GM18508 (cell line): ENCODE measurements at regions not wholly inside any gene's neighbourhood (a gene's known extent, or its start where the extent isn't known, plus 50 kb on each side); places are given as distances from the start of the nearest gene placed in this dataset.

Experiments
- ATAC-seq: cut with Tn5 transposase; IDR thresholded peaks from one replicate; pipeline ENCODE4 v1.9.1; 2021; ENCODE audit warnings: moderate number of reproducible peaks; ENCODE audit not compliant: insufficient read depth, unreplicated experiment

DNA sequence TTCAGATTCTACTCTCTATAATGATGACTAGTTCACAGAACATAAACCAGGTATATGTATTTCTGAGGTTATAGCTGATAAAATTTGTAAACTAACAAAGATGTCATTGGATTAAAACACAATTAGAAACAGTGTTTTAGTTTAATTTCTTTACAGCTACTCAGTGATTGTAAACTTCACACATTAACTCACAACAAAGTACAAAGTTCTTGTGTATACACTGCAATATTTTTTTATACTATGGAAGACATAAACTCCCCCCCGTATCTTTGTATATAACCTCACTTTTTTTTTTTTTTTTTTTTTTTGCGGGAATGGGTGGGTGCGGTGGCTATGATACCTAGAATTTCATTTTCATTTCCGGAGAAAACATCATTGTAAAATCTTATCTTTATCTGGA, 1043.2 kb downstream of the PCDH18 start:
- ATAC-seq: no peak

DNA sequence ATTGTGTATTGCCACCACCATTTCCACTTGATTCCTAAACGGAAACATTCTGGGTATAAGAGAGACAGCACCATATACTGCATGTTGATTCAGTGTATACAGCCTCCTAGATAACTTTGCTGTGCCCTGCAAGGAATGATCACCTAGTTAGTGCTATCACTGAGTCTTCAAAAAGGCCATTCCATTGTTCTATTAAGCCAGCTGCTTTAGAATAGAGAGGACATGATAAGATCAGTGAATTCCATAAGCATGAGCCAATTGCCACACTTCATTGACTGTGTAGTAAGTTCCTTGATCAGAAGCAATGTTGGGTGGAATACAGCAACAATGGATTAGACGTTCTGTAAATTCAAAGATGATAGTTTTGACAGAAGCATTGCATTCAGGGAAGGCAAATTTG, 1047.3 kb downstream of the PCDH18 start:
- no peak for ATAC-seq

DNA sequence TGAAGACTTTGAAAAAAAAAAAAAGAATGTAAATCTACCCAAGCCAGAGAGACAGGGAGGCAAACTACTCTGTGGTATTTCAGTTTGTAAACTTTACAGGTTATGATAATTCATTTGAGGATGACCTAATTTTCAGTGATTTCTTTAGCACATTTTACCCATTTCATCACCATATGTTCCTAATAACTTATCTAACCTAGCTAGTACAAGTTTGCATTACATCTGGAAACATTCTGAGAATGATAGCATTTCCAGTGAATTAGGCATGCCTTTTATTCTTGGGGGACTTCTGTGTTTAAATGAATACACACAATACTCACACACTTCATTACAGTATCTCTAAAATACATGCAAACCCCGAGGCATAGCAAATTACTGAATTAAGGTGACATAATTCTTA, 1055.5 kb downstream of the PCDH18 start:
- no peak for ATAC-seq

DNA sequence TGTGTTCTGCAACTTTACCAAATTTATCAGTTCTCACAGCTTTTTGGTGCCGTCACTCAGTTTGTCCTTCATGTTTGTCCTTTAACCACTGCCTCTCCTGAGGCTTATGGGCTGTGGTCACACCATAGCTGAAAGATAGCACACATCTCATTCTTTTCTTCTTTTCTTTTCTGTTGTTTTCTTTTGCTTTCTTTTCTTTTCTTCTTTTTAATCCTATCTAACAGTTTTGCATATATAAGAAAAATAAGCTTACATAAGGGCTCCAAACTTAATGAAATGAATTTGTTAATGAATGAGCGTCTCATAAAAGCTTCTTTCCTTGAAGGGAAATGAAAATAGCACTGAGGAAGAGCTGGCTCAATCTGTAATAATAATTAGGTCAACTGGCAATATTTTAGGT, 1061.2 kb downstream of the PCDH18 start:
- no peak for ATAC-seq

DNA sequence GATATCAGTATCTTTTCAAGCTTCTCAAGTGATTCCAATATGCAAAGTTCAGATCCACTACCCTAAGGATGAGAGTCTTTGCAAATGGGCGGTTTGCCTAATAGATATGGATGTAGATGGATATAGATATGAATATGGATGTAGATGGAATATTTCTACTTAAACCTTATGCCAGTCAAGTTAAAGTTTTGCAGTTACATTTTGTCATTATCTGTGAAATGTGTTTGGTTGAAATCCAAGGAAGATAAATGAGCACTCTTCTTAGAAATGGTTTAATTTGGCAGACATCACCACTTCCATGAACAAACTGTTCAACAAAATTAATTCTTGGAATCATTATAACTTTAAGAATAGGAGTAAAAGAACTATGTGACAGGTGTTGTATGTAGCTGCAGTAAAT, 1066.6 kb downstream of the PCDH18 start:
- ATAC-seq: no peak

DNA sequence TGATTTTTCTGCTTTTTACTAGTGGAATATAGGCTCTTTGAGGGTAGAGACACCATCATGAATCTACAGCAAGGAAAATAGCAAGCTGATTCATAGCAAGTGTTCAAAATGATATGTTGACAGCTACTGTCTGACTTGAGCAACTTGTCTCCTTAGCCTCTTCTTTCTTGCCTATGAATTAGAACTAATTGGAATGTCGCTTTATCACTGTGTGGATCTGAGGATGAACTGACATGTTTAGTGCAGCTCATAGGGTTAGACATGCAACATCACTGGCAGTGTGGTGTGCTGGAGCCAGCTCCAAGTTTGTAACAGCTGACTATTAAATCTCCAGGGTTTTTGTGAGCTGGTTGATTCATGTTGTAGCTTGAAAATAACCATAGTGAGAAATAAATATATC, 1068.4 kb downstream of the PCDH18 start:
- ATAC-seq: no peak

DNA sequence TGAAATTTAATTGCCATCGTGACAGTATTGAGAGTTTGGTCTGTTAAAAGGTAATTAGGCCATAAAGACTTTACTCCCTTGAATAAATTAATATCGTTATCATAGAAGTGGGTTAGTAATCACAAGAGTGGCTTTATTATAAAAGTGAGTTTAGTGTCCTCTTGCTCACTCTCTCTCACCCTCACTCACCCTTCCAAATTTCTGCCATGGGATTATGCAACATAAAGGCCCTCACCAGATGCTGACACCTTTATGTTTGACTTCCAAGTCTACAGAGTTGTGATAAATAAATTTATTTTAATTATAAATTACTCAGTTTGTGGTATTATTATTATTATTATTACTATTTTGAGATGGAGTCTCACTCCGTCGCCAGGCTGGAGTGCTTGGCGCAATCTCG, 1070.8 kb downstream of the PCDH18 start:
- ATAC-seq: no peak

DNA sequence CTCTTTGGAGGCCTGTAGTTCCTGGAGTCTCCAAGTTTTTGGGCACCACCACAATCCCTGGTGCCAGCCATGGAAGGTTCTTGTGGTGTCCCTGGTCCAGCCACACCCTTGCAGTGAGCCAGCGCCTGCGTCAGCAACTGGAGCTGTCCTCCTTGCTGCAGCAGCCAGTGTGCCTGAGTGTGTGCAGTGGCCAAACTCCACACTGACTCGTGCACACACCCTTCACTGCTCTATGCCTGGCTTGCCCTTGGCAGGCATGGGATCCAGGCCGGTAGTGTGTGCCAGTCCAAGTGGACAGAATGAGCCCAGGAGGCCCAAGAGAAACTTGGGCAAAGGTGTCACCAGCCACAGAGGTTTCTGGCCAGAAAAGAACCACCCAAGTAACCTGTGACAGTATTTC, 1074.0 kb downstream of the PCDH18 start:
- ATAC-seq: no peak

DNA sequence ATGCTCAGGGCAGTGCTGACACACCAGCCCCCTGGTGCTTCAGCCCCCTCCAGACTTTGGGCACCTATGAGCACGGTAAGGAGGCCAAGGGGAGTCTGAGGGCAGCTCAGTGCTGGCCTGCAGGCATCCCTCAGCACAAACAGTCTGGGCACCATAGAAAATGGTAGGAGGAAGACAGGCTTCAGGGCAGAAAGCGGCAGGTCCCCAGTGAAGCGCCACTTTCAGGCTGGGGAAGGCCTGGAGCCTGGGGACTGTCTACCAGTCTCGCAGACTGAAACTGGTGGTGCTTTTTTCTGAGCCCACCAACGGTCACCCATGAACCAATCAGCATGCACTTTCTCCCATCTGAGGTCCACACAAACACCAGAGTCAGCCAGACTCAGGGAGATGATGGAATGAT, 1074.7 kb downstream of the PCDH18 start:
- no peak for ATAC-seq

DNA sequence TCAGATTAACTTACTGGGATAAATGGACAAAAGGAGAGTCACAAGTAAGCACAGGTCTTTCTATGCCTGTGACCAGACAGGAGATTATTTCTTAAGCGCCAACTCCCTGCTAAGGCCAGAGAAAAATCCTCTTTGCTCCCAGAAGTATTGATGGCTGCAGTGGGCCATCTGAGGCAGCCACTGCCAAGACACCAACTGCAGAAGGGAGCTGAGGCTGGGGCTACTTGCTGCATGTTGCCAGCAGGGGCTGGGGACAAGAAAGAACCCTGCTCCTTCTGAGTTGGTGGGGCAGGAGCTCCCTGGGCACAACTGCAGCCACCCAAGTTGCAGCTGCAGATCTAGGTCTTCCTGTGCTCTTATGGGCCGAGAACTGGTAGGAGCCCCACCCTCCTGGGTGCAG, 1075.3 kb downstream of the PCDH18 start:
- no peak for ATAC-seq

DNA sequence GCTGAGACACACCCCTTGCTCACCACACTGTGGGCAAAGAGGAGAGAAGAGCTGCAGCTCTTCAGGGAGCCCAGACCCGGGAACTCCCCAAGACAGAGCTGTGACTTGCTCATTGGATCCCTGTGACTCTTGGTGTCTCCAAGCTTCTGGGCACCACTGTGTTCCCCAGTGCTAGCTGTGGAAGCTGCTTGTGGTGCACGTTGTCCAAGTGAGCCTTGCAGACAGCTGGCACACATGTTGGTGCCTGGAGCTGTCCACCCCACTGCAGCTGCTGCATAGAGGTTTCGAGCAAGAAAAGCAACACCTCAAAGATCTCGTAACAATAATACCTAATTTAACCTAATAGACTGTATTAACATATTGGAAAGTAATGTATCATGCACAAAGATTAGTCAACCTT, 1089.3 kb downstream of the PCDH18 start:
- no peak for ATAC-seq

DNA sequence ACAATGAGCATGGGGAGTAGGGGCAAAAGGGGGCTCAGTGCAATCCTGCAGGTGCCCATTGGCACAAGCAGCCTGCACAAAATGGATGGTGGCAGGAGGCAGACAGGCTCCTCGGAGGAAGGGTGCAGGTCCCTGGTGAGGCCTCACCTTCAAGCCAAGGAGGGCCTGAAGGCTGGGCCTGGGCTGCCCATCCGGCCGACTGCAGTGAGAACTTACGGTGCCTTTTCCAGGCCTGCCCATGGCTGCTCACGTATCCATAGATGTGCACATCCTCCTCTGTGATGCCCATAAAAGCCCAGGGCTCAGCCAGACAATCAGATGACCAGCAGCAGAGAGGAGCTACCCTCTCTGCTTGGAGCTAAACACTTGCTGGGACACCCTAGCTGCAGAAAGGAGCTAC, 1089.8 kb downstream of the PCDH18 start:
- no peak for ATAC-seq

DNA sequence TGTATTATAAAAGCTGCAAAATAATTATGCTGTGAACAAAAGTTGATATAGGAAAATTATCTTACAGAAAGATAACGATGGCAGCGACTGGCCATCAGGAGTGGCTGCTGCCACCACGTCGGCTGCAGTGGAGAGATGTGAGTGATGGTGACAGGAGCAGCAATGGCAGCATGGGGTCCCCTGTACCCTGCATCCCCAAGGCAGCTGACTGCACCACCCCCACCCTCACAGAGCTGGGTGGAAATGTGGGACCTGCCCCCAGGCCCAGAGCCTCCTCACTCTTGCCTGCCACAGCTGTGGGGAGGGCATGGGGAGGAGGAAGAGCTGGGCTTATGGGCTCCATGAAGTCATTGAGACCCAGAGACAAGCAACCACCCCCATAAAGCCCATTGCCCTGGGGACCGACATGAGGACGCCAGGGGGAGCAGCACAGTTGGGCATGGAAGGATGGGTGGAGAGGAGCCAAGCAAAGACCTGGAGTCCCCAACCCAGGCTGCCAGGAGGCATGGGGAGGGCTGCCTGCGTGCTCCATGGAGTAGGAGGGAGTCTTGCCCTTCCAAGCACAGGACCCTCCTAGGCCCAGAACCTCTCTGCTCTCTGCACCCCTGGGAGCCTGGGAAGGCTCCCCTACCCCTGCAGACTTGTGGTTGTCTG, 1090.5 kb downstream of the PCDH18 start:
- no peak for ATAC-seq

DNA sequence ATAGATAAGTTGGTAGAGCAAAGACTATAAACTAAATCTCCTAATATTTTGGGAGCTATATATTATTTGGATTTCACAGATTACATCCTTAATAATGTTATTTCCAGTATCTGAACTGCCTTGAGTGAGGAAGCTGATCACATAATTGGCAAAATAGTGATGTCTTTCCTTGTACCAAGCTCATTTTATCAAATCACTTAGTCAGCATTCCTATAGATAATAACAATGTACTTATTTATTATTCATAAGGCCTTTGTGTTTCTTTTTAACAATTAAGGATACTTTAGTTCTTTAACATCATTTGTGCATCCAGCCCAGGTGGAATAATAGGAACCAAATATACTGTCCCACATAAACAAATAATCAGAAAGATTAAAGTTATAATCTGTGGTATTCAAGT, 1093.6 kb downstream of the PCDH18 start:
- ATAC-seq: no peak

DNA sequence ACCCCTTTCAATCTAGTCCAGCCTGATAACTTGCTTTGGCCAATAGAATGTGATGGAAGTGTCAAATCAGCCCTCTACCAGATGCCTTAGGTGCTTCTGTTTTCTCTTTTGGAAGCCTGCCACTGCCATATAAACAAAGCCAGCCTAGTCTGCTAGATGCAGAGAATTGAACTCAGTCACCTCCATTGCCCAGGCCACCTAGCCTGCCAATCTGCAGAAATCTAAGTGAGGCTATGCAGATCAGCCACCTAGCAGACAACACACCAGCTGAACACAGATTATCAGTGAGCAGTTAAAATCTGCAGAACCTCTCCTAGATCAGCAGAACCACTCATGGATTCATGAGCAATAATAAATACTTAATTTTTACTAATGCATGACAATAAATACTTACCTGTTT, 1108.2 kb downstream of the PCDH18 start:
- ATAC-seq: no peak

DNA sequence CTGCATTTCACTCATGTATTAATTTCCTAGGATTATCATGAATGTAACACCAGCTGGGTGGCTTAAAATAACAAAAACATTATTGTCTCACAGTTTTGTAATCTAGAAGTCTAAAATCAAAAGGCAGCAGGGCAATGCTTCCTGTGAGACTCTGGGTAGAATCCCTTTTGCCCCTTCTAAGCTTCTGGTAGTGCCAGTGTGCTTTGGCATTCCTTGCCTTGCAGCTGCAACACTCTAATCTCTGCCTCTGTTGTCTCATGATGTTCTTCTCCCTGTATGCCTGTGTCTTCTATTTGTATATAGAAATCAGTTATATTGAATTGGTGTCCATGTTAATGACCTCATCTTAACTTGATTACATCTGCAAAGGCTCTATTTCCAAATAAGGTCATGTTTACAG, 1117.3 kb downstream of the PCDH18 start:
- ATAC-seq: no peak

DNA sequence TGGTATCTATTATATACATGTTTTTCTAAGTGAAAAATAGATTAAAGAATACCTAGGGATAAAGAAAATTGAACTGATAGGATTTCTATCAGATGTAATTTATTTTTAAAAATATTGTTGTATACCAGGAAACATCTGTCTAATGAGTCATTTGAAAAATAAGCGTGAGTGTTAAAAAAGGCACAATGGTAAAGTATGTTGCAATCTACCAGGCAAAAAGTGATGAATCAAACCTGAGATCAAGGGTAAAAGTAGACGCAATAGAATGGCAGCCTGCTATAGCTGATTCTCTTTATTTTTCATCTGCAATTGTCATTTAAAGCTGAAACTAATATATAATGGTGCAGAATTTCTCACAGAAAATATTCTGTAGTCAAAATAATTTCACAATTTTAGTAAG, 1119.6 kb downstream of the PCDH18 start:
- ATAC-seq: no peak

DNA sequence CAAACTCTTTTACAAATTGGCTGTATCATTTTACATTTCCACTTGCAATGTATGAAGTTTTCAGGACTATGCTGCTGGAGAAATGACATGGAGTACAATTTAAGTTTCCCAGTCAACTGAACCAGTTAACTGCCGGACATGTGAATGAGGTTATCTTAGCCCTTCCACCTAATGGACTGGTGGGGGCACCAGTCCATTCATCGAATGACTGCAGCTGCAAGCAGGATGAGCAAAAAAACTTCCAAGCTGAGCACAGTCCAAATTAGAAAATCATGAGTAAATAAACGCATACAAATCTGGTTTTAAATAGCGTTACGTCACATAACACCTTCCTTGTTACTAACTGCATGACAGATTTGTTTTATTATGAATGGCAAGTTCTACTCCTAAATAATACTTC, 1131.5 kb downstream of the PCDH18 start:
- ATAC-seq: no peak

DNA sequence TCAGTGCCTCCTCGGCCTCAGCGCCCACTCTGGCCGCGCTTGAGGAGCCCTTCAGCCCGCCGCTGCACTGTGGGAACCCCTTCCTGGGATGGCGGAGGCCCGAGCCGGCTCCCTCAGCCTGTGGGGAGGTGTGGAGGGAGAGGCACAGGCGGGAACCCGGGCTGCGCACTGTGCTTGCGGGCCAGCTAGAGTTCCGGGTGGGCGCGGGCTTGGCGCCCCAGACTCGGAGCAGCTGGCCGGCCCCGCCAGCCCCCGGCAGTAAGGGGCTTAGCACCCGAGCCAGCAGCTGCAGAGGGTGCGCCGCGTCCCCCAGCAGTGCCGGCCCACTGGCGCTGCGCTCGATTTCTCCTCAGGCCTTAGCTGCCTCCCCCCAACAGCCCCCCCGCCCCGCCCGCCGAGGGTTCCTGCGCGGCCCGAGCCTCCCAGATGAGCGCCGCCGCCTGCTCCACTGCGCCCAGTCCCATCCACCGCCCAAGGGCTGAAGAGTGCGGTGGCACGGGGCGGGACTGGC, 1137.0 kb downstream of the PCDH18 start:
- ATAC-seq: no peak

DNA sequence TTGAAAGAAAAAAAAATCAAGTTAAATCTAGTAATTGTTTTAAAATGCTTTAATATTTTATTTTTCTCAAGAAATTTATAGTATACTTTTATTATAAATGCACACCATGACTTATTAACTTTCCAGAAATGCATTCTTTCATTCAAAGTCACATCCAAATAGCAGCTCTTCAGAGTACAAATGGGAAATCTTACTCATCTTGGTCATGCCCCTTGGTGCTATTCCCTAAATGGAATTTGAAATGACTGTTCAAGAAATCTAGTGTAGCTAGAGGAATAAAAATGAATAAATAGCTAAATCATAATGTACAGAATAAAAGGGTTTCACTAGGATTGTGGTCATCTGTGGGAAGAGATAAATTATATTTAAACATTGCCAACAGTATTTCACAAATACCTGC, 1139.7 kb downstream of the PCDH18 start:
- ATAC-seq: no peak

DNA sequence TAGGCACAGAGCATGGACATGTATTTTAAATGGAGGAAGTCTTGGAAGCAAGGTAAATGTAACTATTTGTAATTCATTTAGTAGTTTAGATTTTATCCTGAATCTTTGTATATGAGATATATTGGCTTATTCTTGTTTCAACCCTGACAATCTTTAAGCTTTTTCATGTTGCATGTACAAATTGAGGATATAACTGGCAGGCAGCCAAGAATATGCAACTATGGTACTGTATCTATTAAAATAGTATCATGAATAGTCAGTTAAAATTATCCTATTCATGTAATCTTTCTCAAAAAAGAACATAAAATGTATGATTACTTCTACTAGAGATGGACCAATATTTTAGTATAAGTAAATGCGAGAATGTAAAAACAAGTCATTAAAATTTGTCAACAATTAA, 1141.5 kb downstream of the PCDH18 start:
- no peak for ATAC-seq

DNA sequence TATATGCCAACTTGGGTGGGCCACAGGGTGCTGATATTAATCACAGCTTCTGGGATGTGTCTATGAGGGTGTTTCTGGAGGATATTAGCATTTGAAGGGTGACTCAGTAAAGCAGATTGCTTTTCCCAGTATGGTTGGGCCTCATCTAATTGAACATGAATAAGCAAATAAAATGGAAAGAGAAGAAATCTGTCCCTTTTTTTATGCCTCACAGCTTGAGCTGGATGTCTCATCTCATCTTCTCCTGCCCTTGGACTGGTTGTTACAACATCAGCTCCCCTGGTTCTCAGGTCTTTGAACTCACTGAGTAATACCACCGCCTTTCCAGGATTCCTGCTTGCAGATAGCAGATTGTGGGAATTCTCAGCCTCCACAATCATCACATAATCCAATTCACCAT, 1149.2 kb downstream of the PCDH18 start:
- ATAC-seq: no peak

DNA sequence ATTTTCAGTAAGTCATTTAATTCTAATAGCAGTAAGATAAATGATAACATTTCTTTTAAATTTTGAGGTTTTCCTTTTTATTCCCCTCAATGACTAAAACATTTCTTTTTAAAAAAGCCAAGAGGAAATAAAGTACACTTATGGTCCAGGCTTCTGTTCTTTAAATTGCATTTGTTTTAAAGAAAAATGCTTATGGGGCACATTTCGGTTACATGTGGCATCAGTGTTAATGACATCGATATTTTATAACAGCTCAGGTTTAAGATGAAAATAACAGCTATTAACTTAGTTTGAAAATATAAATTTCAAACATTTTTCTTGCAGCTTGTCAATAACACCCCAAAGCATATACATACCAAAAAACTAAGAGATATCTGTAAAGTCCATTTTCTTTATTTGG, 1161.1 kb downstream of the PCDH18 start:
- ATAC-seq: no peak
